HEK293T (cell line): ENCODE measurements at regions not wholly inside any gene's neighbourhood (a gene's known extent, or its start where the extent isn't known, plus 50 kb on each side); places are given as distances from the start of the nearest gene placed in this dataset.

Experiments
- CTCF ChIA-PET: fragments of 350-600 bp; formaldehyde crosslinking; extraction: SDS; loops from one replicate; lab custom pipeline; 2021; ENCODE audit warnings: antibody characterized with exemption, inconsistent platforms; lab: Yijun Ruan, JAX
- POLR2A ChIA-PET: fragments of 350-600 bp; formaldehyde crosslinking; extraction: SDS; loops from one replicate; lab custom pipeline; 2020; ENCODE audit warnings: antibody characterized with exemption, inconsistent platforms; lab: Yijun Ruan, JAX
- DNase-seq: peaks from one replicate; pipeline ENCODE4 v3.0.0; 2012; ENCODE audit warnings: mixed read lengths; ENCODE audit errors: extremely low spot score
- ARNT ChIP-seq: fragments of 450-650 bp; IDR thresholded peaks from 2 replicates; pipeline ENCODE4 v1.6.1; 2017; ENCODE audit warnings: mild to moderate bottlenecking
- BHLHE40 ChIP-seq: fragments of 450-650 bp; IDR thresholded peaks from 2 replicates; pipeline ENCODE4 v1.6.1; 2016; ENCODE audit warnings: mild to moderate bottlenecking, moderate library complexity, borderline replicate concordance
- CTBP1 ChIP-seq: fragments of 450-650 bp; IDR thresholded peaks from 2 replicates; pipeline ENCODE4 v1.6.1; 2016; ENCODE audit warnings: borderline replicate concordance
- ELF4 ChIP-seq: fragments of 450-650 bp; IDR thresholded peaks from 2 replicates; pipeline ENCODE4 v1.6.1; 2017; ENCODE audit warnings: antibody characterized with exemption
- FOXA1 ChIP-seq: fragments of 450-650 bp; IDR thresholded peaks from 2 replicates; pipeline ENCODE4 v1.6.1; 2016; ENCODE audit warnings: mild to moderate bottlenecking
- FOXK2 ChIP-seq: fragments of 450-650 bp; IDR thresholded peaks from 2 replicates; pipeline ENCODE4 v1.6.1; 2016; ENCODE audit warnings: mild to moderate bottlenecking
- FOXM1 ChIP-seq: fragments of 450-650 bp; IDR thresholded peaks from 2 replicates; pipeline ENCODE4 v1.6.1; 2017; ENCODE audit warnings: mild to moderate bottlenecking, borderline replicate concordance
- HDGF ChIP-seq: fragments of 450-650 bp; IDR thresholded peaks from 2 replicates; pipeline ENCODE4 v1.6.1; 2017; ENCODE audit warnings: antibody characterized with exemption, borderline replicate concordance
- L3MBTL2 ChIP-seq: fragments of 450-650 bp; conservative IDR thresholded peaks from 2 replicates; pipeline ENCODE4 v1.6.1; 2016; ENCODE audit warnings: mild to moderate bottlenecking
- LEF1 ChIP-seq: fragments of 450-650 bp; IDR thresholded peaks from 2 replicates; pipeline ENCODE4 v1.6.1; 2017; ENCODE audit warnings: mild to moderate bottlenecking, borderline replicate concordance
- NFRKB ChIP-seq: fragments of 450-650 bp; IDR thresholded peaks from 2 replicates; pipeline ENCODE4 v1.6.1; 2016; ENCODE audit warnings: mild to moderate bottlenecking, moderate library complexity
- SP1 ChIP-seq: fragments of 450-650 bp; IDR thresholded peaks from 2 replicates; pipeline ENCODE4 v1.6.1; 2017
- SUZ12 ChIP-seq: fragments of 450-650 bp; IDR thresholded peaks from 2 replicates; pipeline ENCODE4 v1.6.1; 2016; ENCODE audit warnings: mild to moderate bottlenecking
- TARDBP ChIP-seq: fragments of 450-650 bp; IDR thresholded peaks from 2 replicates; pipeline ENCODE4 v1.6.1; 2016
- ZNF384 ChIP-seq: fragments of 450-650 bp; IDR thresholded peaks from 2 replicates; pipeline ENCODE4 v1.6.1; 2016
- TF ChIP-seq, protein P1 (sequence below): fragments of 450-650 bp; IDR thresholded peaks from 2 replicates; pipeline ENCODE4 v1.6.1; 2016

DNA sequence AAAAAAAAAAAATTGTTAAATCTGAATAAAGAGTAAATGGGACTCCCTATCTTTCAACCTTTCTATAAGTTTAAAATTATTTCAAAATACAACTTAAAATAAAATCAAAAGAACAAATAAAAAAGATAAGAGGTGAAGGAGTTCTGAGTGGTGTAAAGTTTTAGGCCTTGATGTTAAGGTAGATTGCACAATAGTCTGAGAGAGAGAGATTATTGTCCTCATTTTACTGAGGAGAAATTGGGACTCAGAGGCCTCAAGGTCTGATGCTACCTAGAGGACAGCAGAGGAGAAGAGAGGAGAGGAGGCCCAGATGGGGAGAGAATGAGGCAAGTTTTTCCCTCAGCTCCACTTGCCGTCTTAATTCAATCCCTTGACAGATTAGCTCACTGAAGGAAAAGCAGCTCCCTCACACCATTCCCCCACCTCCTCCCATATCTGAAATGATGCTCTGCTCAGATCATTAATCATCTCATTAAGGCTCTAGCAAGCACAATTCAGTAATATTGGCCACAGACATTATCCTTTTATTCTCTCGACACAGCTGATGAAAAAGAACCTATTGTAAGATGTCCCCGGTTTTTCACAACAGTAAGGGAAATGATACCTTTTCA, 106.3 kb upstream of the PTPN13 start:
- CTCF ChIA-PET = interaction anchor here (0.6 kb wide), 1 partner anchor 35 kb away, joined by 3 read pairs; no protein-coding TSS in a partner anchor
- POLR2A ChIA-PET = no interaction called here
- TF ChIP-seq HDGF (no peak), SP1 (no peak), NFRKB (no peak), ARNT (no peak), FOXK2 (no peak), L3MBTL2 (no peak), TARDBP (no peak), SUZ12 (no peak), FOXM1 (no peak), ZNF384 (no peak), ELF4 (no peak), BHLHE40 (no peak), LEF1 (no peak), FOXA1 (no peak), CTBP1 (no peak)
- TF ChIP-seq, protein P1, sequence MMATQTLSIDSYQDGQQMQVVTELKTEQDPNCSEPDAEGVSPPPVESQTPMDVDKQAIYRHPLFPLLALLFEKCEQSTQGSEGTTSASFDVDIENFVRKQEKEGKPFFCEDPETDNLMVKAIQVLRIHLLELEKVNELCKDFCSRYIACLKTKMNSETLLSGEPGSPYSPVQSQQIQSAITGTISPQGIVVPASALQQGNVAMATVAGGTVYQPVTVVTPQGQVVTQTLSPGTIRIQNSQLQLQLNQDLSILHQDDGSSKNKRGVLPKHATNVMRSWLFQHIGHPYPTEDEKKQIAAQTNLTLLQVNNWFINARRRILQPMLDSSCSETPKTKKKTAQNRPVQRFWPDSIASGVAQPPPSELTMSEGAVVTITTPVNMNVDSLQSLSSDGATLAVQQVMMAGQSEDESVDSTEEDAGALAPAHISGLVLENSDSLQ = no peak
- DNase-seq = no peak

DNA sequence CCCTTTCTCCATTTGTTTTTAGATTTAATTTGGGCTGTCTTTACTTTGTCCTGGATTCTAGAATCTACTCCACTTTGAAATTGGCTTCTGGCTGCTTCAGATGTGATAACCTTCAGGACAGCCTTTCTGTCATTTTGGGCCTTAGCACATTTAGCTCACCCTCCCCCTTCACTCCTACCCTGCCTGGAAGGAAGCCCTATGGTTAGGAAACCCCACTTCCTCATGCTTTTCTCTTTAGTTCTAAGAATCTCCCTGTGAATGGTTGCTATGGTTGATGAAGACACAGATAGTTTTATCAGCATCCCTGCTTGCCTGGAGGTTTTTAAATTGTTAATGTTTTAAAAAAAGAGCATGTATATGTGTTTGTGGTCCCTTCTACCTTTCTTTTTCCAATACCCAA, 100.7 kb upstream of the PTPN13 start:
- ChIA-PET POLR2A (no interaction called here), CTCF (interaction anchor here (0.6 kb wide), 1 partner anchor 18 kb away, joined by 3 read pairs; no protein-coding TSS in a partner anchor)
- TF ChIP-seq BHLHE40 (no peak), FOXM1 (no peak), TARDBP (no peak), LEF1 (no peak), FOXK2 (no peak), SP1 (no peak), ELF4 (no peak), ZNF384 (no peak), L3MBTL2 (no peak)
- no peak for DNase-seq

DNA sequence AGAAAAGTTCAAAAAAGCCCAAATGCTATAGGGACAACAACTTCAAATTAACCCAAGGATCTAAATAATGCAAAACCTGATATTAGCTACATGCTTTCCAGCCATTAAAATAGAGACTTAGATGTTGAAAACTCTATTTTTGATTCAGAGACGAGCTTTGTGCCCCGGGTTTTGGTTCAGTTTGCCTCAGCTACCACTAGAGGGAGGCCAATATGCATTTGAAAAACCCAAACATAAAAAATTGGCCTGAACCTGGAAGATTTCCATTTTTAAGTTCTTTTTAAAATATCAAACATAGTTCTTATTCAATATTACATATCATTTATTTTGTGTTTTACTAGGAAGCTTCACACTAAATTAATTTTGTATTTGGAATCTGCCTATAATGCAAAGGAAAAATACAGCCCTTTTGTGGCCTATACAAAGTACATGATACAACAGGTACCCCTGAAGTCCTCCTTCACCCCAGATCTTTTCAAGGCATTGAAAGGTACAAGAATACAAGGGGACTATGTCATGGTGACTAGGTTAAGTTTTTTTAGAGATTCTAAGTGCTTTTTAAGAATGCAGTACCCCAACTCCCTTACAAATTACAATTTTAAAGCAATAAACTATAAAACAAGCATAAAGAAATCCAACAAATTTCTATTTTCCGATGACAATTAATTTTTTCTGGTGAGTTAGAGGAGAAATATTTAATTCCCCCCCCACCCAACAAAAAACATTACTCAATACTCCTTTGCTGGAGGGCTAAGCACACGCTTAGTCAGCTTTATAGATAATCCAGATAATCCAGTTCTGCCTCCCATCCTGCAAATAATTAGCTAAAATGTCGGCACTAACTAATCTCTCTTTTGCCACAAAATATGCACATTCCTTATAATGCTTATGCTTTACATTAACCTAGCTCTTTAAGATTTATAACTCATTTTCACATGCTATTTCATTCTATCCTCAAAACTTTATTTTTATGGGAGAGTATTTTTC, 97.7 kb upstream of the PTPN13 start:
- no peak for TF ChIP-seq NFRKB
- no peak for TF ChIP-seq L3MBTL2
- TF ChIP-seq SUZ12 = no peak
- ChIA-PET POLR2A (interaction anchor here (0.6 to 0.8 kb wide), 2 partner anchors 396 to 397 kb away, joined by 3 read pairs; no protein-coding TSS in a partner anchor), CTCF (interaction anchor here (0.6 to 1.6 kb wide), 7 partner anchors 8 to 427 kb away, joined by 3 to 7 read pairs (median 3); partner anchors contain the start of genes C4orf36 and PTPN13)
- peak; percentile 49 for DNase-seq

DNA sequence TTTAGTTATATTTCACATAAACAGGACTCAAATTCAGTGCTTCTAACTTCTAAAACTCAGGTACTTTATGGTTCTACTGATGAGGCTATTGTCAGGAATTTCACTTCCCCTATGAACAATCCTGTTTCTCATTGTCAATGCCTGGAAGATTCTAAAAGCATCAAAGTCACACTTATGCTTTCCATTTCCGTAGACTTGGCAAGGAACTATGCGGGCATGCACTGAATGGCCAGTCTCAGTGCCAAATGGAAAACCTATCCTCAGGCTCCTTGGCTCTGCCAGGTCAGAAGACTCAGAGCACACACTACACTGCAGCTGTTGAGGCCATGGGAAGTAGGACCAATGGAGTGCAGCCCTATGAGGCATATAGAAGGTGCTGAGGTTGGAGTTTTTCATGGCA, 97.0 kb upstream of the PTPN13 start:
- no peak for TF ChIP-seq CTBP1
- TF ChIP-seq, protein P1 = no peak
- TF ChIP-seq LEF1 = no peak
- no peak for TF ChIP-seq ZNF384
- TF ChIP-seq FOXK2 = no peak
- no peak for TF ChIP-seq BHLHE40
- TF ChIP-seq NFRKB = no peak
- no peak for TF ChIP-seq SUZ12
- no peak for TF ChIP-seq ARNT
- TF ChIP-seq L3MBTL2 = no peak
- no peak for TF ChIP-seq FOXM1
- no peak for TF ChIP-seq TARDBP
- no peak for TF ChIP-seq HDGF
- no peak for TF ChIP-seq FOXA1
- no peak for TF ChIP-seq ELF4
- TF ChIP-seq SP1 = no peak
- POLR2A ChIA-PET = interaction anchor here (0.6 to 2.6 kb wide), 3 partner anchors 97 to 397 kb away, joined by 3 to 15 read pairs (median 3); partner anchors contain the start of gene PTPN13
- CTCF ChIA-PET = interaction anchor here (1.4 to 1.6 kb wide), 2 partner anchors 13 to 97 kb away, joined by 3 to 7 read pairs; partner anchors contain the start of gene PTPN13
- no peak for DNase-seq

DNA sequence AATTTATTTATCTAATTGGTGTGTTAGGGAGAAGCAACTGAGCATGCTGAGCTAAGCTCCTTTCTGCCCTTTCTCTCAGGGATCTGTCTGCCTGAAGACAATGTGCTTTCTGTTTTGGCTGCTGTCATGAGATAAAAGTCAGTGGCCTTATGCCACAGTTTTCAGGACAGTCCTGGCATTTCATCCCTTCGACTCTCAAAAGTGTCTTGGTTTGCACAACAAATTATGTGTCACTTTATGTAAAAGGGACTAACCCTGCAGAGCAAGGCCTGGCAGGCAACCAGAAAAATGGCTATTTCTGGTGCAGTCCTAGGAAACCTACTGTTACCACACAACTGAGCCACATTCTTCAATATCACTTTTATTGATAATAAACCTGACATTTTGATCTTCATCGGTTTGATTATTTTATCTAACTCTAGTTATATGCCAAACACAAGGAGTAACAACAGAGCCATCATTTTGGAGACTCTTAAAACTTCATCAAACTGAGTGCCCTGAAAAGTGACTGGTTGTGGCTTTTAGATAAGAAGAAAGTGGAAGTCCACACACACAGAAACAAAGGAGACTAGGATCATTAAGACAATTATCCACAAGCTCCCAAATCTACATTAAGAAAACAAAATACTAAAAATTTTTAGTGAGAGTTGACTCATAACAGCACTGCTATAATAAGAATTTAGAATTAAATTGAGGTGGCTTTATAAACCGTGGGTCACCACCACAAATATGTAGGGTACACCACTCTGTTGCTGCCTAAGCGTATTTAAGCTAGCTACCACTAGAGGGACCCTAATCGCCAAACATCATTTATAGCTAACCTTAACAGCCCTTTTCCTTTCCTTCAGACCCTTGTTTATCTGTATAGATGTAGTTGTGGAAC, 95.9 kb upstream of the PTPN13 start:
- TF ChIP-seq FOXA1 (no peak), SUZ12 (no peak), FOXK2 (no peak), L3MBTL2 (no peak), NFRKB (no peak), LEF1 (no peak)
- ChIA-PET POLR2A (interaction anchor here (2.6 kb wide), 1 partner anchor 96 kb away, joined by 15 read pairs; the partner anchor contains the start of gene PTPN13), CTCF (interaction anchor here (0.6 to 2.0 kb wide), 17 partner anchors 9 to 673 kb away, joined by 3 to 7 read pairs (median 3); partner anchors contain the start of genes C4orf36 and PTPN13)
- peak; percentile 43 for DNase-seq

DNA sequence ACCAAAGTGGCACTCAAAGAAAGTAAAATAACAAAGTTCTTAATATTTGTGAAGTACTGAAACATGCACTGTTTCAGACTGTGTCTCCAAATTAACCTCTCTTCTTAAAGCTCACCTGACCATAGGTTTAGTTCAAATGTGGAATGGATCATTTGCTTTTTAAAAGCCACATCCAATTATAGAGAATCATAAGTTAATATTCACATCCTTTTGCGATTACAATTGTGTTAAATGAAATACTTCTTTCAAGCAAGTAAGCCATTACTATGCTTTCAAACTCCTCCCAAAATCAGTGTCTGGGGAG, 95.3 kb upstream of the PTPN13 start:
- ChIA-PET POLR2A (interaction anchor here (2.6 kb wide), 1 partner anchor 96 kb away, joined by 15 read pairs; the partner anchor contains the start of gene PTPN13), CTCF (interaction anchor here (0.5 to 2.0 kb wide), 17 partner anchors 9 to 674 kb away, joined by 3 to 7 read pairs (median 3); partner anchors contain the start of genes C4orf36 and PTPN13)
- TF ChIP-seq CTBP1 (no peak), BHLHE40 (no peak), TARDBP (no peak), NFRKB (no peak), L3MBTL2 (no peak), SP1 (no peak)
- TF ChIP-seq, protein P1 = no peak
- DNase-seq = no peak
